ENCODE measurements at regions not wholly inside any gene's neighbourhood (a gene's known extent, or its start where the extent isn't known, plus 50 kb on each side); places are given as distances from the start of the nearest gene placed in this dataset.

- TF ChIP-seq POLR2A (IDR thresholded peaks at IDR 0.05; ENCODE audit: low read depth, low read length) (no peak), SPI1 (IDR thresholded peaks at IDR 0.05; ENCODE audit: low read depth, low read length) (no peak), TAF1 (IDR thresholded peaks at IDR 0.05; ENCODE audit: low read depth, low read length) (no peak), POLR2AphosphoS5 (IDR thresholded peaks at IDR 0.05; ENCODE audit: low read depth, low read length) (no peak)
Observed at GRCh38 chr21:16797966-16798365, 714.9 kb upstream of the CXADR start.
